ENCODE measurements at regions not wholly inside any gene's neighbourhood (a gene's known extent, or its start where the extent isn't known, plus 50 kb on each side); places are given as distances from the start of the nearest gene placed in this dataset.
"Not testable (repeated sequence)": the region's sequence is repeated elsewhere in the genome, so short reads cannot be mapped to it uniquely, and the experiment has no call there.

GRCh38 chr2:230614040-230614439 is 98.6 kb upstream of the CAB39 start:
- DNase-seq (ENCODE audit: low read depth): no peak
- TF ChIP-seq CTCF (IDR thresholded peaks at IDR 0.05; ENCODE audit: insufficient read depth, low read depth, low read length, missing control alignments): no peak
- no peak overlapping the region for H3K4me3 ChIP-seq (ENCODE audit: low read length)

GRCh38 chr2:230614913-230615332 is 97.7 kb upstream of the CAB39 start:
- DNase-seq (ENCODE audit: low read depth): peak; percentile 79

GRCh38 chr2:230617256-230617706 is 95.4 kb upstream of the CAB39 start:
- H3K4me3 ChIP-seq (ENCODE audit: low read length): not testable (repeated sequence)
- peak; percentile 87 for DNase-seq (ENCODE audit: low read depth)

More at GRCh38 chr2:230614913-230615332, 97.7 kb upstream of the CAB39 start:
- no peak overlapping the region for H3K4me3 ChIP-seq (ENCODE audit: low read length)
- TF ChIP-seq CTCF (IDR thresholded peaks at IDR 0.05; ENCODE audit: insufficient read depth, low read depth, low read length, missing control alignments): no peak

GRCh38 chr2:230619491-230619890 is 93.2 kb upstream of the CAB39 start:
- H3K4me3 ChIP-seq (ENCODE audit: low read length): no peak overlapping the region
- TF ChIP-seq CTCF (IDR thresholded peaks at IDR 0.05; ENCODE audit: insufficient read depth, low read depth, low read length, missing control alignments): no peak
- no peak for DNase-seq (ENCODE audit: low read depth)

- not testable (repeated sequence) for DNase-seq (ENCODE audit: low read depth)
Measured at GRCh38 chr2:230625220-230625619, 87.4 kb upstream of the CAB39 start.

GRCh38 chr2:230627091-230627490 is 85.6 kb upstream of the CAB39 start:
- not testable (repeated sequence) for DNase-seq (ENCODE audit: low read depth); H3K4me3 ChIP-seq (ENCODE audit: low read length)

More at GRCh38 chr2:230625220-230625619, 87.4 kb upstream of the CAB39 start:
- not testable (repeated sequence) for H3K4me3 ChIP-seq (ENCODE audit: low read length)

GRCh38 chr2:230627806-230628724 is 84.6 kb upstream of the CAB39 start:
- TF ChIP-seq CTCF (IDR thresholded peaks at IDR 0.05; ENCODE audit: insufficient read depth, low read depth, low read length, missing control alignments): no peak
- peak; percentile 67 for DNase-seq (ENCODE audit: low read depth)
- no peak overlapping the region for H3K4me3 ChIP-seq (ENCODE audit: low read length)

GRCh38 chr2:230631470-230631869 is 81.2 kb upstream of the CAB39 start:
- TF ChIP-seq CTCF (IDR thresholded peaks at IDR 0.05; ENCODE audit: insufficient read depth, low read depth, low read length, missing control alignments): no peak
- DNase-seq (ENCODE audit: low read depth): no peak
- H3K4me3 ChIP-seq (ENCODE audit: low read length): no peak overlapping the region

All from epithelial cell of esophagus (primary cell).